ENCODE measurements at regions not wholly inside any gene's neighbourhood (a gene's known extent, or its start where the extent isn't known, plus 50 kb on each side); places are given as distances from the start of the nearest gene placed in this dataset.
A peak's percentile ranks its signal among the peaks of the same experiment; 100 is the strongest.
"Not testable (repeated sequence)": the region's sequence is repeated elsewhere in the genome, so short reads cannot be mapped to it uniquely, and the experiment has no call there.

GRCh38 chr14:35174342-35174741 lies 52.0 kb downstream of the PRORP start:
- H3K9me3 ChIP-seq: no peaks in the 10 kb centered on the region
- DNase-seq: no peak
- peaks cover 3% of the 10 kb centered on the region for H3K36me3 ChIP-seq
- H3K4me1 ChIP-seq: no peaks in the 10 kb centered on the region
- no peak overlapping the region for H3K4me3 ChIP-seq (ENCODE audit: low read depth, low read length)
- H3K27me3 ChIP-seq: no peaks in the 10 kb centered on the region
- TF ChIP-seq, protein P1, sequence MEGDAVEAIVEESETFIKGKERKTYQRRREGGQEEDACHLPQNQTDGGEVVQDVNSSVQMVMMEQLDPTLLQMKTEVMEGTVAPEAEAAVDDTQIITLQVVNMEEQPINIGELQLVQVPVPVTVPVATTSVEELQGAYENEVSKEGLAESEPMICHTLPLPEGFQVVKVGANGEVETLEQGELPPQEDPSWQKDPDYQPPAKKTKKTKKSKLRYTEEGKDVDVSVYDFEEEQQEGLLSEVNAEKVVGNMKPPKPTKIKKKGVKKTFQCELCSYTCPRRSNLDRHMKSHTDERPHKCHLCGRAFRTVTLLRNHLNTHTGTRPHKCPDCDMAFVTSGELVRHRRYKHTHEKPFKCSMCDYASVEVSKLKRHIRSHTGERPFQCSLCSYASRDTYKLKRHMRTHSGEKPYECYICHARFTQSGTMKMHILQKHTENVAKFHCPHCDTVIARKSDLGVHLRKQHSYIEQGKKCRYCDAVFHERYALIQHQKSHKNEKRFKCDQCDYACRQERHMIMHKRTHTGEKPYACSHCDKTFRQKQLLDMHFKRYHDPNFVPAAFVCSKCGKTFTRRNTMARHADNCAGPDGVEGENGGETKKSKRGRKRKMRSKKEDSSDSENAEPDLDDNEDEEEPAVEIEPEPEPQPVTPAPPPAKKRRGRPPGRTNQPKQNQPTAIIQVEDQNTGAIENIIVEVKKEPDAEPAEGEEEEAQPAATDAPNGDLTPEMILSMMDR (IDR thresholded peaks at IDR 0.05; ENCODE audit: low read depth, low read length): no peak

DNA sequence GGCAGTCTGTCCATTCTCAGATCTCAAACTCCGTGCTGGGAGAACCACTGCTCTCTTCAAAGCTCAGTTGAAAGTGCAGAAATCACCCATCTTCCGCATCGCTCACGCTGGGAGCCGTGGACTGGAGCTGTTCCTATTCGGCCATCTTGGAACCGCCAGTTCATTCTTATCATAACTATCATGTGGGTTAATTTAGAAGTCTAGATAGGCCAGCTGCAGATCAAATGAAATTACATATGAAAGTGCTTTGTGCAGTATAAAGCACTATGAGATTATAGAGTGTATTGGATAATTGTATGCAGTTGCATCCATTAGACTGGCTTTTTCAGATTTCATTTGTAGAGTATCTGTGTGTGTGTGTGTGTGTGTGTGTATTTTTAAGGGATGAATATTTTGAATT lies 57.8 kb downstream of the PRORP start:
- H3K4me3 ChIP-seq (ENCODE audit: low read depth, low read length): no peak overlapping the region
- DNase-seq: peak; percentile 28
- H3K4me1 ChIP-seq: peaks cover 13% of the 10 kb centered on the region
- no peaks in the 10 kb centered on the region for H3K27me3 ChIP-seq
- H3K36me3 ChIP-seq: no peaks in the 10 kb centered on the region
- TF ChIP-seq, protein P1 (IDR thresholded peaks at IDR 0.05; ENCODE audit: low read depth, low read length): no peak
- no peaks in the 10 kb centered on the region for H3K9me3 ChIP-seq

- peaks cover 13% of the 10 kb centered on the region for H3K4me1 ChIP-seq
- DNase-seq; H3K4me3 ChIP-seq (ENCODE audit: low read depth, low read length): not testable (repeated sequence)
Observed at GRCh38 chr14:35184891-35185290, 62.5 kb downstream of the PRORP start.

GRCh38 chr14:35189422-35189821 lies 67.1 kb downstream of the PRORP start:
- H3K9me3 ChIP-seq: no peaks in the 10 kb centered on the region
- TF ChIP-seq, protein P1 (IDR thresholded peaks at IDR 0.05; ENCODE audit: low read depth, low read length): no peak
- no peaks in the 10 kb centered on the region for H3K27me3 ChIP-seq
- DNase-seq: no peak
- no peaks in the 10 kb centered on the region; the same call in 1 of the 2 replicates for H3K36me3 ChIP-seq
- no peak overlapping the region for H3K4me3 ChIP-seq (ENCODE audit: low read depth, low read length)
- no peaks in the 10 kb centered on the region for H3K4me1 ChIP-seq

More at GRCh38 chr14:35184891-35185290, 62.5 kb downstream of the PRORP start:
- not testable (repeated sequence) for H3K27me3 ChIP-seq, H3K36me3 ChIP-seq, H3K9me3 ChIP-seq

DNA sequence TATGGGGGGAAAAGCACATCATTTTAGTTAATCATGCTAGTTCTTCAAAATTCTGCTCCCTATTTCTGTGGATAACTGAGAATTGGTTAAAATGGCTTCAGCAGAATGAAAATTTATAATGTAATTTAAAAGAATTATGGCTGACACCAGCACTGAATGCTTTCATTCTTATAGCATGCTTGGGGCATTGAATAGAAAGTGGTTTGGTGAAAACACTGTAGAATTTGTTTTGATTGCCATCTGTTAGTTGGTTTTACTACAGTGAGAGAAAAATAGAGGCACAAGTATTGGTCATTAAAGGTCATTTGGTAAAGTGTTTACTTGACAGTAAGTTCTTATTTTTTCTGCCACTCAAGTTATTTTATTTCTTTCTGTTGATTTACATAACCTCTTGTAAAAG lies 70.8 kb downstream of the PRORP start:
- no peaks in the 10 kb centered on the region for H3K4me1 ChIP-seq
- H3K9me3 ChIP-seq: no peaks in the 10 kb centered on the region
- DNase-seq: no peak
- no peaks in the 10 kb centered on the region; the same call in 1 of the 2 replicates for H3K36me3 ChIP-seq
- no peaks in the 10 kb centered on the region for H3K27me3 ChIP-seq
- H3K4me3 ChIP-seq (ENCODE audit: low read depth, low read length): no peak overlapping the region
- TF ChIP-seq, protein P1 (IDR thresholded peaks at IDR 0.05; ENCODE audit: low read depth, low read length): no peak

DNA sequence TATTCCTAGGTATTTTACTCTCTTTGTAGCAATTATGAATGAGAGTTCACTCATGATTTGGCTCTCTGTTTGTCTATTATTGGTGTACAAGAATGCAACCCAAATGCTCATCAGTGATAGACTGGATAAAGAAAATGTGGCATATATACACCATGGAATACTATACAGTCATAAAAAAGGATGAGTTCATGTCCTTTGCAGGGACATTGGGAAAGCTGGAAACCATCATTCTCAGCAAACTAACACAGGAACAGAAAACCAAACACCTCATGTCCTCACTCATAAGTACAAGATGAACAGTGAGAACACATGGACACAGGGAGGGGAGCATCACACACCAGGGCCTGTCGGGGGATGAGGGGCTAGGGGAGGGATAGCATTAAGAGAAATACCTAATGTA lies 71.8 kb downstream of the PRORP start:
- not testable (repeated sequence) for H3K4me1 ChIP-seq; H3K27me3 ChIP-seq; DNase-seq; H3K4me3 ChIP-seq (ENCODE audit: low read depth, low read length); H3K9me3 ChIP-seq; H3K36me3 ChIP-seq

DNA sequence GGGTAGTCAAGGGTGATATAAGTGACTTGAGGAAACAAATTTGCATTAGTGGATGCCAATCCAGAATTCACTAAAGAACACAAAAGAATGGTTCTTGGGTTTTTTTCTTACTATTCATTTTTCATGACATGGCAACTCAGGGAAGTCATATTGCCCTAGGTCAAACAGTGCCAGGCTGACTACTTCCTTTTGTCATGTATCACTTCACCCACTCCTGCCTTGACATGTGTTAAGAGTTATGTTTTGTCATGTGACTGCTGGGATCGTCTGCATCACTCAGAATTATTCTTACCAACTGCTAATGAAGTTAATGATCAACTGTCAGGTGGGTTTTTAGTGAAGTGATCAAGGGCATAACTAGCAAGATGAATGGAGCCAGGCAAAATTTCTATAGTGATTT lies 74.2 kb downstream of the PRORP start:
- H3K27me3 ChIP-seq: no peaks in the 10 kb centered on the region
- no peaks in the 10 kb centered on the region for H3K4me1 ChIP-seq
- H3K36me3 ChIP-seq: no peaks in the 10 kb centered on the region; the same call in 1 of the 2 replicates
- TF ChIP-seq, protein P1 (IDR thresholded peaks at IDR 0.05; ENCODE audit: low read depth, low read length): no peak
- H3K4me3 ChIP-seq (ENCODE audit: low read depth, low read length): no peak overlapping the region
- no peak for DNase-seq
- H3K9me3 ChIP-seq: no peaks in the 10 kb centered on the region
